ENCODE measurements at regions not wholly inside any gene's neighbourhood (a gene's known extent, or its start where the extent isn't known, plus 50 kb on each side); places are given as distances from the start of the nearest gene placed in this dataset.

GRCh38 chr10:108393089-108393488 is 1228.6 kb upstream of the SORCS1 start:
- H3K9me3 ChIP-seq (ENCODE audit: low read length): no peaks in the 10 kb centered on the region
- no peaks in the 10 kb centered on the region for H3K9me2 ChIP-seq (ENCODE audit: insufficient read depth, low read length)
- H3K36me3 ChIP-seq (ENCODE audit: insufficient read depth, low read length): no peaks in the 10 kb centered on the region
- no peak overlapping the region for H2AFZ ChIP-seq (ENCODE audit: low read length)
- BruUV-seq (replicated peaks): no TSS peak
- no peak overlapping the region for H3K27ac ChIP-seq (ENCODE audit: low read depth, low read length, poor library complexity, severe bottlenecking)
- no peaks in the 10 kb centered on the region for H3K4me1 ChIP-seq (ENCODE audit: insufficient read depth, low read length, poor library complexity, severe bottlenecking)
- intact Hi-C loops (cut with micrococcal nuclease; ENCODE audit: unreplicated experiment): no loop called here
- TF ChIP-seq CTCF (conservative IDR thresholded peaks at IDR 0.05; ENCODE audit: low read length) (no peak), EZH2phosphoT487 (IDR thresholded peaks at IDR 0.05; ENCODE audit: borderline replicate concordance, low read depth, low read length) (no peak)
- CTCF ChIA-PET (ENCODE audit: unreplicated experiment): no interaction called here
- H3K4me3 ChIP-seq (ENCODE audit: low read depth, low read length, poor library complexity, severe bottlenecking): no peak overlapping the region
- no peak for DNase-seq (ENCODE audit: low spot score)
- no peak overlapping the region for H3K4me2 ChIP-seq (ENCODE audit: low read length)
- POLR2A ChIA-PET: interaction anchor here (0.6 kb wide), 1 partner anchor 361 kb away, joined by 3 read pairs; no protein-coding TSS in a partner anchor
- no peaks in the 10 kb centered on the region for H3K79me2 ChIP-seq (ENCODE audit: insufficient read depth, low read depth, low read length)
- H4K20me1 ChIP-seq (ENCODE audit: insufficient read depth, low read length): no peaks in the 10 kb centered on the region

- Histone ChIP-seq H3K4me3 (ENCODE audit: low read depth, low read length, poor library complexity, severe bottlenecking) (no peak overlapping the region), H3K4me2 (ENCODE audit: low read length) (no peak overlapping the region), H3K27ac (ENCODE audit: low read depth, low read length, poor library complexity, severe bottlenecking) (no peak overlapping the region), H3K9me3 (ENCODE audit: low read length) (no peaks in the 10 kb centered on the region), H3K36me3 (ENCODE audit: insufficient read depth, low read length) (no peaks in the 10 kb centered on the region), H2AFZ (ENCODE audit: low read length) (no peak overlapping the region), H4K20me1 (ENCODE audit: insufficient read depth, low read length) (no peaks in the 10 kb centered on the region), H3K79me2 (ENCODE audit: insufficient read depth, low read depth, low read length) (no peaks in the 10 kb centered on the region), H3K9me2 (ENCODE audit: insufficient read depth, low read length) (no peaks in the 10 kb centered on the region), H3K4me1 (ENCODE audit: insufficient read depth, low read length, poor library complexity, severe bottlenecking) (no peaks in the 10 kb centered on the region)
- no peak for DNase-seq (ENCODE audit: low spot score)
- POLR2A ChIA-PET: no interaction called here
- CTCF ChIA-PET (ENCODE audit: unreplicated experiment): no interaction called here
- no TSS peak for BruUV-seq (replicated peaks)
- intact Hi-C loops (cut with micrococcal nuclease; ENCODE audit: unreplicated experiment): no loop called here
- TF ChIP-seq CTCF (conservative IDR thresholded peaks at IDR 0.05; ENCODE audit: low read length) (no peak), EZH2phosphoT487 (IDR thresholded peaks at IDR 0.05; ENCODE audit: borderline replicate concordance, low read depth, low read length) (no peak)
These were observed 1227.8 kb upstream of the SORCS1 start for GRCh38 chr10:108392286-108392685.

- TF ChIP-seq CTCF (conservative IDR thresholded peaks at IDR 0.05; ENCODE audit: low read length) (no peak), EZH2phosphoT487 (IDR thresholded peaks at IDR 0.05; ENCODE audit: borderline replicate concordance, low read depth, low read length) (no peak)
- no peak overlapping the region for H3K4me3 ChIP-seq (ENCODE audit: low read depth, low read length, poor library complexity, severe bottlenecking)
- H2AFZ ChIP-seq (ENCODE audit: low read length): no peak overlapping the region
- CTCF ChIA-PET (ENCODE audit: unreplicated experiment): no interaction called here
- H4K20me1 ChIP-seq (ENCODE audit: insufficient read depth, low read length): no peaks in the 10 kb centered on the region
- H3K27ac ChIP-seq (ENCODE audit: low read depth, low read length, poor library complexity, severe bottlenecking): no peak overlapping the region
- H3K4me1 ChIP-seq (ENCODE audit: insufficient read depth, low read length, poor library complexity, severe bottlenecking): no peaks in the 10 kb centered on the region
- no peaks in the 10 kb centered on the region for H3K79me2 ChIP-seq (ENCODE audit: insufficient read depth, low read depth, low read length)
- H3K4me2 ChIP-seq (ENCODE audit: low read length): no peak overlapping the region
- DNase-seq (ENCODE audit: low spot score): no peak
- intact Hi-C loops (cut with micrococcal nuclease; ENCODE audit: unreplicated experiment): no loop called here
- no TSS peak for BruUV-seq (replicated peaks)
- no peaks in the 10 kb centered on the region for H3K36me3 ChIP-seq (ENCODE audit: insufficient read depth, low read length)
- no peaks in the 10 kb centered on the region for H3K9me3 ChIP-seq (ENCODE audit: low read length)
- H3K9me2 ChIP-seq (ENCODE audit: insufficient read depth, low read length): no peaks in the 10 kb centered on the region
- POLR2A ChIA-PET: no interaction called here
These were observed 1224.2 kb upstream of the SORCS1 start for GRCh38 chr10:108388706-108389105.

Measured in OCI-LY7 (cell line).